ENCODE measurements at regions not wholly inside any gene's neighbourhood (a gene's known extent, or its start where the extent isn't known, plus 50 kb on each side); places are given as distances from the start of the nearest gene placed in this dataset.
"Not testable (repeated sequence)": the region's sequence is repeated elsewhere in the genome, so short reads cannot be mapped to it uniquely, and the experiment has no call there.

DNA sequence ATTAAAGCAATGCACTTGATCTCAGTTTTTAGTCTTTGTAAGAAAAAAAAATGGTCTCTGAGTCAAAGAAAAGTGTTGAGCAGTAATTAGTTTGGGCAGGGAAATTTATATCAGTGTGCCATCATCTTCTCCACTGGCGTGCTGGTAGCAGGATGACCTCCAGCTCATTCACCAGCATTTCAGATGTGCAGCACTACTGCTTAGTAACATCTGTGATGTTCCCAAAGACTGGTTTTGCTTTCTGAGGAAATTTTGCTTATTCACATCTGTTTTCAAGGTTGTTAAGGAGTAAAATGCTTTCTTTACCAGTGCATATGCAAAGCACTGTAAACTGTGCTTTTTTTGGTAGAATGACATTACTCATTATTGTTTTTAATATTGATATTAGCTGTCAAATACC lies 540.4 kb downstream of the TRAM1L1 start:
- no peak for DNase-seq (ENCODE audit: low read depth in 2 of 2)

DNA sequence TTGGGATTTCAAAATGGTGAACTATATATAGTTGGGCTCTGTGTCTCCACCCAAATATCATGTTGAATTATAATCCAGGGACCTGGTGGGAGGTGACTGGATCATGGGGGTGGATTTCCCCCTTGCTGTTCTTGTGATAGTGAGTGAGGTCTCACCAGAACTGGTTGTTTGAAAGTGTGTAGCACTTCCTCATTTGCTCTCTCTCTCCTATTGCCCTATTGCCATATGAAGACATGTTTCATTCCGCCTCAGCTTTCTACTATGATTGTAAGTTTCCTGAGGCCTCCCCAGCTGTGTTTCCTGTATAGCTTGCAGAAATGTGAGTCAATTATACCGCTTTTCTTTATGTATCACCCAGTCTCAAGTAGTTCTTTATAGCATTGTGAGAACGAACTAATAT lies 545.6 kb downstream of the TRAM1L1 start:
- no peak for DNase-seq (ENCODE audit: low read depth in 2 of 2)

DNA sequence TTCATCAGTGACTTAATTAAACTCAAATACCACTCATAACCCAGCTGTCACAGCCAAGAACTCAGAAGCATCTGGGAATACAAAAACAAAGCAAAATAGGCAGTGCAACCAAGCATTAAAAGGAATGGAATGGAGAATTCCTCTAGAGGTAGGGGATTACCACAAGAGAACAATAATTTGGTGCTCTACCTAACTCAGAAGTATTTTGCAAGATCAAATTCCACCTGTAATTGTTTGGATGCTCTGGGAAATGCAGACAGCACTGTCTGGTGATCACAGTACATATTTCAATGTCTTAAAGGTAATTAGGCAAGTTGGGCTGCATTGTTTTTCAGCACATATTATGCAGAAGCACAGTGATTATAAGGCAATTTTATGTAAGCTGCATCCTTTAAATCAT lies 547.5 kb downstream of the TRAM1L1 start:
- DNase-seq (ENCODE audit: low read depth in 2 of 2) = no peak

DNA sequence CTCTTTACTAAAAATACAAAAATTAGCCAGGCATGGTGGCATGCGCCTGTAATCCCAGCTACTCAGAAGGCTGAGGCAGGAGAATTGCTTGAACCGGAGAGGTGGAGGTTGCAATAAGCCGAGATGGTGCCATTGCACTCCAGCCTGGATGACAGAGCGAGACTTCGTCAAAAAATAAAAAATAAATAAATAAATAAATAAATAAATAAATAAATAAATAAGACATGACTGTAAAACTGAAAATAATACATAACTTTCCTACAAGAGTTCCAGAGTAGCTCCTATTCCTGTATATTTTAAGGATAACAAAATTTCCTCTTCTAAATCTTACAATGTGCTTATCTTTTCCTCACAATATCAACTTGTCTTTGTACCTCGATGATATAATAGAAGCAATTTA lies 549.4 kb downstream of the TRAM1L1 start:
- DNase-seq (ENCODE audit: low read depth in 2 of 2) = not testable (repeated sequence)

DNA sequence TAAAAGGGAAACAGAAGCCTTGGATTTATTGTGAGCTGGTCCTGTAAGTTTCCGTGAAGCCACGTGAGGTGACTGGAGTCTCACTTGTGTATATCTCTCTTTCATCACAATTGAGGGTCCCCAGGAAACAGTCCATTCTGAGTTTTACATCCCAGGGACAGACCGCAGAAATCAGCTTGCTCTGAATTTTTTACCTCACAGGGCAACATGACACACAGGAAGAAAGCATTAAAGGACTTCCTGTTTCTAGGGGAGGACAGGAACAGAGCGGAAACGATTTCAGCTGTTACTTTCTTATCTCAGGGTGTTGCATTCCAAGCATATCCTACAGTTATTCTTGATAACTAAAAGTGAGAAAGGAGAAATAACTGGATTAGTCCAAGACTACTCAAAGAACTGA lies 553.5 kb downstream of the TRAM1L1 start:
- no peak for DNase-seq (ENCODE audit: low read depth in 2 of 2)

DNA sequence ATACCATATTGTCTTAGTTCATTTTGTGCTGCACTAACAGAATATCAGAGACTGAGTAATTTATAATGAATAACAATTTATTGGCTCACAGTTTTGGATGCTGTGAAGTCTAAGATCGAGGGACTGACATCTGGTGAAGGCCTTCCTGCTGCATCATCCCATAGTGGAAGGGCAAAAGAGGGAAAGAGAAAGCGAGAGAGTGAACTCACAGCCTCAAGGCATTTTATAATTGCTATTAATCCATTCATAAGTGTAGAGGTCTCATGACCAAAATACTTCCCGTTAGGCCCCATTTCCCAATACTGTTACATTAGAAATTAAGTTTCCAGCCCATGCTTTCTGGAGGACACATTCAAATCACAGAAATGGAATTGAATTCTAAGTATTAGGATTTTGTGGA lies 554.4 kb downstream of the TRAM1L1 start:
- no peak for DNase-seq (ENCODE audit: low read depth in 2 of 2)

DNA sequence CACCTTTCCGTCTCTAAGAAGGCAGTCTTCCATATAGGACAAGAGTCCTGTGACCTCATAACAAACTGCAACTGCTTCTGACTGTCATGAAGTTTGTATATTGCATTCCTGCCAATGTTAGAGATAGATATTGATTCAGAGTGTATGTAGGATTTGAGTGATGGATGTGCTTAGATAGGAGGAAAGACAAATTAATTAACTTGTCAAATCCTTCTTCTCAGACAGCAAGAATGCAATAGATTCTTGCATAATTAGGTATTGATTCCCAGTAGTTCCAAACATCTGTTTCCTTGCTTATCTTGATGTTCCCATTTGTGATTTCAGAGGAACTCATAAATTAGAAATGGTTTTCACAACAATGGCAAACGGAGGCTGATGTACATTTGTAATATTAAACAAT lies 555.3 kb downstream of the TRAM1L1 start:
- DNase-seq (ENCODE audit: low read depth in 2 of 2) = no peak

DNA sequence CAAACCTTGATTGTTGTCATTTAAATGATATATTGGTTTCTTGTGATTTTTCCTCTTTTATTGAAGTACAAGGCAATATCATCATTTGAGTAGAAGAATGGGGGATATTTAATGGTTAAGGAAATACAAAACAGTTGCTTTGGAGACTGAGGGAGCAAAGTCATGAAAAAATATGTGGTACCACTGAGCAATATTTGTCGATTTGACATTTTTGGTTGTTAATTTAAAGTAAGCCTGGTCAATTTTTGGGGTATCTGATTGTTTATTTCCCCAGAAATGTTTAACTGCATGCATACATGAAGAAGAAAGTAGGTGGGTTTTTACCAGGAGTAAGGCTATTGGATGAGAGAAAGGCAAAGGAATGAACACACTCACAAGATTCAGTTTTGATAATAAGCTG lies 556.2 kb downstream of the TRAM1L1 start:
- no peak for DNase-seq (ENCODE audit: low read depth in 2 of 2)

DNA sequence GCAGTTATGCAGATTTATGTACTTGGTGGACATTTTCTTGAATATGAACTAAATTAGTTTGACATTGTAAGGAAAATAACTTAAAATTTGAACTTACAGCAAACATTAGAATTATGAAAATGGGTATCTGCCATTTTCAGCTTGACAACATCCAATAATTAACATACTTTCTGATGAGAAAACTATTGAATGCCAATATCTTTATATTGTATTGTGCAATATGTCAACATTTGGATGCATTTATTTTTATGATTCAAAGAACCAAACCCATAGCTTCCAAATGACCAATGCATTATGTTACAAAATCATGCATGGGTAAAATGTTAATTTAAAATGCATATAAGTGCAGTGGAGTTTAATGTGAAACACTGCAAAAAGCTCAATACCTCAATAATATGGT lies 562.5 kb downstream of the TRAM1L1 start:
- no peak for DNase-seq (ENCODE audit: low read depth in 2 of 2)

DNA sequence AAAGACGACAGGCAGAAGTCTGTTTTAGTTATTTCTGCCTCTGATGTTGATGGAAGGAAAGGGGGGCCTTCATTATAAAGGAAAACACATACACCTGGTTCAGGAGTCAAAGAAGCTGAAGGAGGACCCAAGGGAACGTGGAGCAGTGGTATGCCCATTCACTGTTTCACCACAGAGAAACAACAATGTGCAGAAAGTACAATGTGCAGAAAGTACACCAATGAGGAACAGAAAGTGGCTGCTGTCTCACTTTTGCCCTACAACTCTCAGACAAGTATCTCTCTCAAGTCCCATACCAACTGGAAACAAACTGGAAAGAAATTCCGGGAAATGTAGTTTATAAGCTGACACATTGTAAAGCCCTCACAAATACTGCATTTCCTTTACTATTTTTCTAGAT lies 564.5 kb downstream of the TRAM1L1 start:
- no peak for DNase-seq (ENCODE audit: low read depth in 2 of 2)

DNA sequence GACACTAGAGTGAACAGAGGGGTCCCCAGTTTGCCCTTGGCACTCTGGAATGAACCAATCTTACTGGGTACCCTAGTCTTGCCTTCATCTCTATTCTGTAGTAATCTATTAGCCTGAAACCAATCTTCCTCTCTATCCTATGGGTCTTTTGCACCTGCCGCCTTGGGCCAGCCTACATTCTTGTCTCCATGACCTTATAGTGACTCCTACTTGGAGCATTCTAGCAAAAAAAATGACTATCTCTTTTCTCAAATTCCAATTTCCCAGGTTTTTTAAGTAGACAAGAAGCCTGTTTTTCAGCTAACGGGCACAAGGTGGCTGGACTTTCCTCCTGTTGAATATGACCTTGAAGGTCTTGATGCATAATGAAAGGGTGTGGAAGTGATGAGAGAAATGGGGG lies 568.7 kb downstream of the TRAM1L1 start:
- no peak for DNase-seq (ENCODE audit: low read depth in 2 of 2)

DNA sequence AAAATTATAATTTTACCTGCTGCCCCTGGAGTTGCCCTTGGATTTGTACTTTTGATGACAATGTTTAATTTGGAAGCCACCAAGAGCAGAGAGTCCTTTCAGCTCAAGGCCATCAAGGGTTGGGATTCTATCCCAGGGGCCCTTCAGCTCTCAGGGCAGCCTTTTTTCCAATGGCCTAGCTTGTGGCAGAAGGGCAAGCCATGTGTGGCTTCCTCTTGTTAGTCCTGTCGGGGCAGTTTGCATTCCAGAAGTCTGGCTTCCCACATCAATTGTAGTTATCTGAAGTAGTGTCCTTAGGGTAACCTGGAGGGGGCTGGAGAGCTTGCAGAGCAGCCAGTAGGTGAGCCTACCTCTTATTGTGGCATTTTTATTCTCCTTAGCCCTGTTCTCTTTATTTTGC lies 569.4 kb downstream of the TRAM1L1 start:
- no peak for DNase-seq (ENCODE audit: low read depth in 2 of 2)

DNA sequence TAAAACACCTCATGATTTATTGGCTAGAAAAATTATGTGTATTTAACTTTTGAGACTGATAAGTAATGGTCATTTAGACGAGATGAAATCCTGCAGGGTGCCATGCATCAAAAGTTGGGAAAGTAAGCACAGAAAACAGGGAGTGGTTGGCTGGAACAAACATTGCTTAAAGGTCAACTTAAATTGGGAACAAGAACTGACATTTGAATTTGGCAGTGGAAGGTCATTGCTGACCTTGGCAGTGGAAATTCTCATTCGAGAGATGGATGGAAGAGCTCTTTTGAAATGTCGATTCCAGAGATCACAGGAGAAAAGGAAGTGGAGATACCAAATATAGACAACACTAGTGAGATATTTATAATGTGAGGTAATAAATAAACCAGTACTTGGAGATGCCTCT lies 572.8 kb downstream of the TRAM1L1 start:
- no peak for DNase-seq (ENCODE audit: low read depth in 2 of 2)

DNA sequence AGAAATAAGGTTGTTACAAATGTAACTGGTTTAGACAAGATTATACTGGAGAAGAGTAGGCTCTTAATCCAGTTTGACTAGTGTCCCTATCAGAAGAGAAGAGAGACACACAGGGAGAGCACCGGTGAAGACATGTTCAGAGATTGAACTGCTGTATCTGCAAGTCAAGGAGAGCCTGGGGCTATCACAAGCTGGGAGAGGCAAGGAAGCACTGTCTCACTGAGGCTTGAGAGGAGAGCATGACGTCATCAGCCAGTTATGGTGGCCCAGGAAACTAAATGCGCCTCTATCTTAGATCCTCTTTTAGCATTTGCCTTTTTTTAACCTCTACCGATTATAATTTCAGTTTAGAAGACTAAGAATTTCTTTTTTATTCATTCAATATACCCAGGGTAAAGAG lies 583.4 kb downstream of the TRAM1L1 start:
- DNase-seq (ENCODE audit: low read depth in 2 of 2) = no peak

DNA sequence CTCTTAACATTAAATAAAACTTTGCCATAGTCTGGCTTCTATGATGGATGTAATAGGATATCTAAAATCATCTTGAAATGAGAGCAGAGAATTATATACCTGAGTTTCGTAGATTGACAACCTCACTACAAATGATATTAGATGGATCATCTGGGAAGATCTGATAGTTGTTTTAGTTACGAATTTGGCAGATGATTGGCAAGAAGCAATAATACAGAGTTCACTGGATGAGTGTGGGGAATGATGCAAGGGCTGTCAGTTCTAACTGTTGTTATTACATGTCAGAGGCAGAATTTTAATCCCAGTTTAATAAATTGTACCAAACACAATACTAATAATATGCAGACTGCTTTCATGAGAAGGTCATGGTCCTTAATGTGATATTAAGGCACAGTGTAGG lies 585.2 kb downstream of the TRAM1L1 start:
- DNase-seq (ENCODE audit: low read depth in 2 of 2) = no peak

DNA sequence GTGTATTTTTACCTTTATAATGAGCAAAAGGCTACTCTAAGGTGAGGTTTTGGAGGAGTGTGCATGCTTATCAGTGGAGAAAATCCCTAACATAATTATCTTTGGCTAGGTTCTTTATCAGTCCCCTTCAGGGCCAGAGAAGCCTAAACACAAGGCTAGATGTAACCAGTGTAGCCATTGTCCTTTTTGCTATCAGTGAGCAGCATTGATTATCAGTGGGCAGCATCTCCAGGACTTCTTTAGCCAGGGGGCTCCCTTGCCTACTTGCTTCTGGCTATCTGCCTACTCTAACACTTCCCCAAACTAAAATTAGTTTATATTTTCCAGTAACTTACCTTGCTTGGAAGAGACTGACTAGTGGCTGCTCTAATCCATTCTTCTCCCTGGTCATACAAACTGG lies 595.6 kb downstream of the TRAM1L1 start:
- no peak for DNase-seq (ENCODE audit: low read depth in 2 of 2)

DNA sequence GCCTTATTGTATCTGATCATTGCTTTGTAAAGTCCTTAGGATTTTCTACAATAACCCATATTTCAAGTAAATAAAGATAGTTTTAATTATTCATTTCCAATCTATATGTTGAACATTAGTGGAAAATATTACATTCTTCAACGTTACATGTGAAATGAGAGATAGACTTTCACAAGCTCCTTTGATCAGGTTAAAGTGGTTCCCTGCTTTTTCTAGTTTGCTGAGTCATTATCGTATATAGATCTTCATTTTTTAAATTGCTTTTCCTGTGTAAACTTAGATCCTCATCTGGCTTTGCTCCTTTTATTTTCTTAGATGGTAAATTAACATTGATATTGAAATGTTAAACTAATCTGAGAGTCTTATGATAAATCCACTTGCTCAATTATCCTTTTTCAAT lies 599.0 kb downstream of the TRAM1L1 start:
- DNase-seq (ENCODE audit: low read depth in 2 of 2) = no peak

DNA sequence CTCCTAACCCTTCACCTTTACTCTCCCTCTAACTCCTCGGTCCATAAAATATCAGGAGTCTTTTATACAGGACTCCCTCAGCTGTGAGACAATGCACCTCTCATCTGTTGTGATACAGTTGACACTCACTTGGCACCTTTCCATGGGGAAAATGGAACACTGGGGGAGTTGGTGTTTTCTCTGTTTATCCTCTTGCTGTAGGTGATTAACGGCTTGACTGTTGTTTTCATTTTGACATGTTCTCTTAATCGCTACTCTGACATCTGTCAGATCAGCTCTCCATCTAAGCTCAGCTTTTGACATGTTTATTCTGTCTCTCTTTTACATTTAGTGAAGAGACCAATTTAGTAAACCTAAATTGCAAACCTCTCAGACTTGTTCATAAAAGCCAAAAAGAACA lies 604.8 kb downstream of the TRAM1L1 start:
- DNase-seq (ENCODE audit: low read depth in 2 of 2) = no peak

DNA sequence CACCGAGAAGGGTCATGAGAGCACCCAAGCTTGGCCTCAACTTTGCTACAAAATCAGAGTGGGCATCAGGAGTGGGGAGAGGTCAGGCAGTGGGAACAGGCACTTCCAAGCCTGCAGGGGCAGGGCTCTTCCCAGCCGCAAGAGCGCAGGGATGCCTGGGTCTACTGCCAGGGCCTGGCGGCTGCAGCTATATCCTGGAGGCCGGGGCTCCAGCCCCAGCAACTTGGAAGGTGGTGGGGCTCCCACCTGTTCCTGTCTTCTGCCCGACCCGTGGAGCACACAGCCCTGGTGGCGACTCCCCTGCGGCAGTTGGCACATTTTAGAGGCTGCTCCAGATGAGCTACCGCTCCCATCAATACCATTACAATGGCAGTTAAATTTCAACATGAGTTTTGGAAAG lies 607.0 kb downstream of the TRAM1L1 start:
- no peak for DNase-seq (ENCODE audit: low read depth in 2 of 2)

DNA sequence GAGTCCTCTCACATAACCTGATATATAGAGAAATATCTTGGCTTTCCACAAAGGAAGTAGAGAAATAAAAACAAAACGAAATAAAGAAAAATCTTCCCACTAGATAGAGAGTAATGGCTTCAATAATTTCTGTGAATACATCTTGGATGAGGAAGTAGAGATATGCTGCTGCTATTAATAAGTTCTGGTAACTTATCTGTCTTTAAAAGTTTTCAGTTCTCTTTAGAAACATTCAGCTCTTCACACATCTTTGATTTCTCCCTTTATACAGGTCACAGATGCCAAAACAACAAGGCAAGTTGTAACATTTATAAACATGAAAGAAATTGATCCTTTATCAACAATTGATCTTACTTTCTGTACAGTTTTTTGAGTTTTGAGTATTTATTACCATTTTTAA lies 615.8 kb downstream of the TRAM1L1 start:
- no peak for DNase-seq (ENCODE audit: low read depth in 2 of 2)

DNA sequence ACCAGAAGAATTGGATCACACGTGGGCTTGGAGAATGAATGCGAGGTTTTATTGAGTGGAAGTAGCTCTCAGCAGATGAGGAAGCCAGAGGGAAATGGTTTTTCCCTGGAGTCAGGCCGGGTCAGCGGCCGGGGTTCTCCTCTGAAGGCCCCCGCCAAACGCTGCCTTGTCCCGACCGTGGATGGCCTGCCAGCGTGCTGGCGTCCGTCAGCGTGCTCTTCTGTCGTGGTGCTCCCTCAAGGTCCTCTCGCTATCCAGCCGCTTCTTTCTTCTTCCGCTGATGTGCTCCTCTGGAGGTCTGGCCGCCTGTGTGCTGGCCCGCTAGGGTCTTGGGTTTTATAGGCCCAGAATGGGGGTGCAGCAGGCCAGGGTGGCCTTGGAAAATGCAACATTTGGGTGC lies 632.2 kb downstream of the TRAM1L1 start:
- no peak for DNase-seq (ENCODE audit: low read depth in 2 of 2)

DNA sequence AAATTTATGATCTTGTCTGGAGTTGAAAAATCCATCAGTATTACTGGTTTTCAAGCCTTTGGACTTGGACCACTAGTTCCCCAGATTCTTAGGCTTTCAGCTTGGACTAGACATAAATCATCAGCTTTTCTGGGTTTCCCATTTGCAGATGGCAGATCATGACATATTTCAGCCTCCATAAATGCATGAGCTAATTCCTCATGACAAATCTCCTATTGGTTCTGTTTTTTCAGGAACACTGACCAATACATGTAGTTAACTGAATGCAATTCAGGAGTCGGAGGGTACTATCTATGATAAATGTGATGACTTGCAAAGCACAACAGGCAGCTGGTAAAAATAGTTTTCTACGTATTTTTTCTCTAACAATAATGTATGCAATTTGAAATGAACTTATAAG lies 635.6 kb downstream of the TRAM1L1 start:
- no peak for DNase-seq (ENCODE audit: low read depth in 2 of 2)

DNA sequence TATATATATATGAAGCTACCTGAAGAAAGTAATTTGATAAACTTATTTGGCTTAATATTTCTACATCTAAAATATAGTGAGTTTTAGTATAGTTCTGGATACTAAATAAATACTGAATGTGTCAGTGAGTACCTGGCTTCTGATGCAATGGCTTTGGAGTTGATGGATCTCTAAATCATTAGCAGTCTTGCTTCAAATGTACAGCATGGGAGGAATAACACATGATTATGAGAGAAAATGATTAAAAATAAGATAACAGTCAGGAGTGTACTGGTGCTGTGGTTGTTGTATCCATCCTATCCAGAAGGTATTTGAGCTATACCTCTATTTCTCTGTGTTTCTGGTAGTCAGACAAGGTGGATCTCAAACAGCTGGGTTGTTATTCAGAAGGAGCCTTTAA lies 641.3 kb downstream of the TRAM1L1 start:
- no peak for DNase-seq (ENCODE audit: low read depth in 2 of 2)

DNA sequence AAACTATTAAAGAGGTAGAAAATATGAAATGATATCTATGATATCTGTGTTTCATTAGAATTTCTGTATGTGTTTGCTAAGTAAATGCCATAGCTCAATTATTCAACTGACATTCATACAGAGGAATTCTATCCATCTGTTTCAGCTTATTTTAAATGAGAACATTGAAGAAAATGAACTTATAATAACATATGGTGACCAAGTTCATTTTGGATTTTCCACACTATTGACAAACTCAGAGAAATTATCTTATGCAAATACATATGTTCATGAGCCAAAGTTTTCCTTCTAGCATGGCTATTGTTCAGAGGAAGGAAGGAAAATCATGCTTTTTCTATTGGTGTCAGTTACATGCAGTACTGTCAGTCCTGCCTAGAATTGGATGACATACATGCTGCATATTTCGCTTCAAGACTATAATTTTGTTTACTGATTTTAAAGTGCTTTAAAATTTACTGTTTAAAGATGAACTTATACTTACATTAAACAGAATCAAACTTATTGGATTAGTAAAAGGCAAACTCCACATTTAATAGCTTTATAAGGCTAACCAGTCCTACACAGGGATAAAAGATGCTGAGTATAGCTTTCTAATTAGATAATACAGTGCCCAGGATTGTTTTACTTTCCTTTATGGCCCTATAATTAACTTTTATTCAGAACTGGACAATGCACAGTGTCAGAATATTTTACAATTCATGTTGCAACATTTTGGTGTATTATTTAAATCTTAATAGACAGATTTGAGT lies 646.2 kb downstream of the TRAM1L1 start:
- DNase-seq (ENCODE audit: low read depth in 2 of 2) = no peak
